ENCODE measurements at regions not wholly inside any gene's neighbourhood (a gene's known extent, or its start where the extent isn't known, plus 50 kb on each side); places are given as distances from the start of the nearest gene placed in this dataset.
A peak's percentile ranks its signal among the peaks of the same experiment; 100 is the strongest.

DNA sequence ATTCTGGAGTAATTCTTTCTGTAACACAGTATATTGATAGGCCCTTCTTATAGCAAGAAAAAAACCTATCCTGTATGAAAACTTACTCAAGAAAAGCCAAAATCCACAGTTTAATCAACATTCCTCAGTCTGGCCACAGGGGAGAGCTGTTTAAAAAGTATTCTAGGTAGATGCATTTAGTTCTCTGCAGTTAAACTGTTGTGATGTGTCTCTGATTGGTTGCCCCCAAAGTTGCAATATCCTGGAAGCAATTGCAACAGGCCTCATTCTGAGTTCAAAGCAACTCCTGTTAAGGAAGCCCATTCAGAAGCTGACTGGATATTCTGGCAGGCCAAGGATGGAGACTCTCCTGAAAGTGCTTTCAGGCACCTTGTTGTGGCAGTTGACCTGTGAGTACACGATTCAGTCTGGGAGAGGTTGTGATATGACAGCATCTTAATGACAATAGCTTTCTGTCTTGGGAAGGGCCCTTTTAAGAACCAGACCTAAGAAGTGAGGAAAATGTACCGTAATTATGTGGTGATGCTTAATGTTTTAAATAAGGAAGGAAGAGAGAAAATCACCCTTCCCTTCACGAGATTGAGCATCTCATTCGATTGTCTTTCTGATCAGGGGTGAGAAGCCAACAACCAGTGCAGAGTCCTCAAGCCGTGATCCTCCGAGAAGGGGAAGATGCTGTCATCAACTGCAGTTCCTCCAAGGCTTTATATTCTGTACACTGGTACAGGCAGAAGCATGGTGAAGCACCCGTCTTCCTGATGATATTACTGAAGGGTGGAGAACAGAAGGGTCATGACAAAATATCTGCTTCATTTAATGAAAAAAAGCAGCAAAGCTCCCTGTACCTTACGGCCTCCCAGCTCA lies 420.7 kb downstream of the DAD1 start:
- TF ChIP-seq, protein P1, sequence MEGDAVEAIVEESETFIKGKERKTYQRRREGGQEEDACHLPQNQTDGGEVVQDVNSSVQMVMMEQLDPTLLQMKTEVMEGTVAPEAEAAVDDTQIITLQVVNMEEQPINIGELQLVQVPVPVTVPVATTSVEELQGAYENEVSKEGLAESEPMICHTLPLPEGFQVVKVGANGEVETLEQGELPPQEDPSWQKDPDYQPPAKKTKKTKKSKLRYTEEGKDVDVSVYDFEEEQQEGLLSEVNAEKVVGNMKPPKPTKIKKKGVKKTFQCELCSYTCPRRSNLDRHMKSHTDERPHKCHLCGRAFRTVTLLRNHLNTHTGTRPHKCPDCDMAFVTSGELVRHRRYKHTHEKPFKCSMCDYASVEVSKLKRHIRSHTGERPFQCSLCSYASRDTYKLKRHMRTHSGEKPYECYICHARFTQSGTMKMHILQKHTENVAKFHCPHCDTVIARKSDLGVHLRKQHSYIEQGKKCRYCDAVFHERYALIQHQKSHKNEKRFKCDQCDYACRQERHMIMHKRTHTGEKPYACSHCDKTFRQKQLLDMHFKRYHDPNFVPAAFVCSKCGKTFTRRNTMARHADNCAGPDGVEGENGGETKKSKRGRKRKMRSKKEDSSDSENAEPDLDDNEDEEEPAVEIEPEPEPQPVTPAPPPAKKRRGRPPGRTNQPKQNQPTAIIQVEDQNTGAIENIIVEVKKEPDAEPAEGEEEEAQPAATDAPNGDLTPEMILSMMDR (IDR thresholded peaks at IDR 0.05; ENCODE audit: low read depth, low read length, missing input control): peak; percentile 12
- no peak for TF ChIP-seq GABPA (IDR thresholded peaks at IDR 0.05 in 1 of 2, conservative IDR thresholded peaks at IDR 0.05 in 1 of 2)
- TF ChIP-seq YY1 (IDR thresholded peaks at IDR 0.05): no peak
- no peak for TF ChIP-seq EGR1 (IDR thresholded peaks at IDR 0.05; ENCODE audit: low read depth in 2 of 2)
- TF ChIP-seq REST (IDR thresholded peaks at IDR 0.05): no peak
- no peak for TF ChIP-seq SP1 (IDR thresholded peaks at IDR 0.05)
- TF ChIP-seq, protein P2, sequence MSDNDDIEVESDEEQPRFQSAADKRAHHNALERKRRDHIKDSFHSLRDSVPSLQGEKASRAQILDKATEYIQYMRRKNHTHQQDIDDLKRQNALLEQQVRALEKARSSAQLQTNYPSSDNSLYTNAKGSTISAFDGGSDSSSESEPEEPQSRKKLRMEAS (IDR thresholded peaks at IDR 0.05): no peak
- TF ChIP-seq, protein P3, sequence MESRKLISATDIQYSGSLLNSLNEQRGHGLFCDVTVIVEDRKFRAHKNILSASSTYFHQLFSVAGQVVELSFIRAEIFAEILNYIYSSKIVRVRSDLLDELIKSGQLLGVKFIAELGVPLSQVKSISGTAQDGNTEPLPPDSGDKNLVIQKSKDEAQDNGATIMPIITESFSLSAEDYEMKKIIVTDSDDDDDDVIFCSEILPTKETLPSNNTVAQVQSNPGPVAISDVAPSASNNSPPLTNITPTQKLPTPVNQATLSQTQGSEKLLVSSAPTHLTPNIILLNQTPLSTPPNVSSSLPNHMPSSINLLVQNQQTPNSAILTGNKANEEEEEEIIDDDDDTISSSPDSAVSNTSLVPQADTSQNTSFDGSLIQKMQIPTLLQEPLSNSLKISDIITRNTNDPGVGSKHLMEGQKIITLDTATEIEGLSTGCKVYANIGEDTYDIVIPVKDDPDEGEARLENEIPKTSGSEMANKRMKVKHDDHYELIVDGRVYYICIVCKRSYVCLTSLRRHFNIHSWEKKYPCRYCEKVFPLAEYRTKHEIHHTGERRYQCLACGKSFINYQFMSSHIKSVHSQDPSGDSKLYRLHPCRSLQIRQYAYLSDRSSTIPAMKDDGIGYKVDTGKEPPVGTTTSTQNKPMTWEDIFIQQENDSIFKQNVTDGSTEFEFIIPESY (IDR thresholded peaks at IDR 0.05): no peak
- no peak for TF ChIP-seq TAF1 (conservative IDR thresholded peaks at IDR 0.05)
- TF ChIP-seq, protein P4, sequence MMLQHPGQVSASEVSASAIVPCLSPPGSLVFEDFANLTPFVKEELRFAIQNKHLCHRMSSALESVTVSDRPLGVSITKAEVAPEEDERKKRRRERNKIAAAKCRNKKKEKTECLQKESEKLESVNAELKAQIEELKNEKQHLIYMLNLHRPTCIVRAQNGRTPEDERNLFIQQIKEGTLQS (IDR thresholded peaks at IDR 0.05): no peak
- no peak for TF ChIP-seq NR2F2 (IDR thresholded peaks at IDR 0.05)

All from liver (tissue), 3 donors.